HEK293 (cell line): ENCODE measurements at regions not wholly inside any gene's neighbourhood (a gene's known extent, or its start where the extent isn't known, plus 50 kb on each side); places are given as distances from the start of the nearest gene placed in this dataset.

Experiments
- CTCF ChIA-PET: fragments of 350-600 bp; formaldehyde crosslinking; extraction: SDS; loops from one replicate; lab custom pipeline; 2021; ENCODE audit warnings: antibody characterized with exemption; lab: Yijun Ruan, JAX
- POLR2A ChIA-PET: fragments of 300-600 bp; formaldehyde crosslinking; extraction: SDS; loops from one replicate; lab custom pipeline; 2020; ENCODE audit warnings: antibody characterized with exemption, inconsistent platforms; lab: Yijun Ruan, JAX
- H3K27ac ChIP-seq: fragments of 200-500 bp; sonication (Bioruptor generic); 2 replicates; pipeline ENCODE4 v1.5.1; 2014; ENCODE audit warnings: low read depth, low read length, control low read depth, inconsistent platforms; ENCODE audit errors: extremely low read depth
- H3K36me3 ChIP-seq, 2 experiments: fragments of 200-500 bp in 1 of 2; sonication (Bioruptor generic) in 1 of 2; 1 replicate in 1 of 2; 2 replicates in 1 of 2; pipeline ENCODE4 v1.5.1; 2014 to 2017; ENCODE audit warnings: inconsistent platforms in 2 of 2, low read length in 2 of 2; ENCODE audit not compliant: control insufficient read depth in 2 of 2, insufficient read depth in 1 of 2
- H3K4me1 ChIP-seq: fragments of 200-500 bp; sonication (Bioruptor generic); 2 replicates; pipeline ENCODE4 v1.5.1; 2014; ENCODE audit warnings: mild to moderate bottlenecking, low read length, inconsistent platforms; ENCODE audit not compliant: control insufficient read depth, insufficient read depth
- H3K4me3 ChIP-seq: 2 replicates; pipeline ENCODE4 v1.5.1; 2011; ENCODE audit warnings: low read depth, mild to moderate bottlenecking, control low read depth, low read length, moderate library complexity
- H3K9me3 ChIP-seq: fragments of 200-500 bp; sonication (Bioruptor generic); 2 replicates; pipeline ENCODE4 v1.5.1; 2014; ENCODE audit warnings: low read depth, low read length, inconsistent platforms; ENCODE audit not compliant: control insufficient read depth, insufficient read depth
- TRIM28 ChIP-seq: IDR thresholded peaks from 2 replicates; pipeline ENCODE4 v1.6.1; 2011; ENCODE audit warnings: low read length, control low read depth, borderline replicate concordance
- ZFHX2 ChIP-seq: fragments of 450-650 bp; formaldehyde crosslinking; conservative IDR thresholded peaks from 2 replicates; pipeline ENCODE4 v1.5.1; 2016; ENCODE audit warnings: missing biosample characterization, missing genetic modification characterization
- ZIC2 ChIP-seq: fragments of 450-650 bp; formaldehyde crosslinking; IDR thresholded peaks from 2 replicates; pipeline ENCODE4 v1.5.1; 2016; ENCODE audit warnings: missing biosample characterization, missing genetic modification characterization
- ZNF174 ChIP-seq: fragments of 450-650 bp; formaldehyde crosslinking; IDR thresholded peaks from 2 replicates; pipeline ENCODE4 v1.5.0; 2017; ENCODE audit warnings: missing biosample characterization, mild to moderate bottlenecking, missing genetic modification characterization
- ZNF184 ChIP-seq: fragments of 450-650 bp; IDR thresholded peaks from 2 replicates; pipeline ENCODE4 v1.5.1; 2018; ENCODE audit warnings: missing biosample characterization, mild to moderate bottlenecking, missing genetic modification characterization
- ZNF2 ChIP-seq: fragments of 450-650 bp; formaldehyde crosslinking; IDR thresholded peaks from 2 replicates; pipeline ENCODE4 v1.5.1; 2016; ENCODE audit warnings: missing biosample characterization, missing genetic modification characterization
- ZNF239 ChIP-seq: fragments of 450-650 bp; formaldehyde crosslinking; IDR thresholded peaks from 2 replicates; pipeline ENCODE4 v1.5.1; 2016; ENCODE audit warnings: missing biosample characterization, missing genetic modification characterization
- ZNF274 ChIP-seq, 2 experiments: fragments of 200-500 bp in 1 of 2; fragments of 450-650 bp in 1 of 2; sonication (Bioruptor generic) in 1 of 2; formaldehyde crosslinking in 1 of 2; IDR thresholded peaks; 2 replicates each; pipeline versions ENCODE4 v1.5.1 to v1.6.1; 2014 to 2016; ENCODE audit warnings: borderline replicate concordance in 1 of 2, inconsistent platforms in 1 of 2, low read length in 1 of 2, missing biosample characterization in 1 of 2, missing genetic modification characterization in 1 of 2
- ZNF335 ChIP-seq: fragments of 450-650 bp; formaldehyde crosslinking; conservative IDR thresholded peaks from 2 replicates; pipeline ENCODE4 v1.5.1; 2016; ENCODE audit warnings: missing biosample characterization, missing genetic modification characterization
- ZNF571 ChIP-seq: fragments of 450-650 bp; formaldehyde crosslinking; IDR thresholded peaks from 2 replicates; pipeline ENCODE4 v1.5.0; 2017; ENCODE audit warnings: missing biosample characterization, missing genetic modification characterization
- ZNF830 ChIP-seq: fragments of 450-650 bp; IDR thresholded peaks from 2 replicates; pipeline ENCODE4 v1.5.0; 2018; ENCODE audit warnings: missing biosample characterization, missing genetic modification characterization, low read depth, mild to moderate bottlenecking, moderate library complexity
- ZNF837 ChIP-seq: fragments of 450-650 bp; formaldehyde crosslinking; IDR thresholded peaks from 2 replicates; pipeline ENCODE4 v1.5.1; 2016; ENCODE audit warnings: missing biosample characterization, missing genetic modification characterization
- ZXDB ChIP-seq: fragments of 450-650 bp; formaldehyde crosslinking; IDR thresholded peaks from 2 replicates; pipeline ENCODE4 v1.5.1; 2016; ENCODE audit warnings: missing biosample characterization, missing genetic modification characterization
- TF ChIP-seq, protein P1 (sequence below): fragments of 450-650 bp; formaldehyde crosslinking; IDR thresholded peaks from 2 replicates; pipeline ENCODE4 v1.5.1; 2016; ENCODE audit warnings: missing biosample characterization, missing genetic modification characterization
- TF ChIP-seq, protein P2 (sequence below): fragments of 450-650 bp; formaldehyde crosslinking; conservative IDR thresholded peaks from 2 replicates; pipeline ENCODE4 v1.5.1; 2016; ENCODE audit warnings: low read depth, missing biosample characterization, missing genetic modification characterization
- TF ChIP-seq, protein P3 (sequence below): fragments of 450-650 bp; formaldehyde crosslinking; IDR thresholded peaks from 2 replicates; pipeline ENCODE4 v1.5.1; 2016; ENCODE audit warnings: missing biosample characterization, missing genetic modification characterization, borderline replicate concordance
- TF ChIP-seq, protein P4 (sequence below): fragments of 450-650 bp; formaldehyde crosslinking; IDR thresholded peaks from 2 replicates; pipeline ENCODE4 v1.5.1; 2016; ENCODE audit warnings: missing biosample characterization, missing genetic modification characterization

DNA sequence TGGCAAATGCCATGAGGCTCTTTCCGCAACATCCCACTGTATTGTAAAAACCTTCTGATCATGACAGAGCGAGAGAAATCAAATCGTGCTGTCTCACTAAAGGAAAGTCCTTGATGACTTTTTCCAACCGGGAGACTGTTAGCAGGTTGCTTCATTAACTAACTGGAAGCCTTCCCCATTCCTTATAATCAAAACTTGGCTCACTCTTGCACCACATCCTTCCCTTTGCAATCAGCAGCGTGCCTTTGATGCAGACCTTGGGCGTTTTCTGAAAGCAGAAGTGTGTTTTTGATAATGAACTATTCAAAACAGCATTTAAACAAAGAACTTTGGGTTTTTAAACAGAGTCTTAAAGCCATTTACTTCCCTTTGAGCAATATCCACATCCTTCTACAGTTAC lies 96.2 kb upstream of the CNR1 start:
- no peak overlapping the region for H3K27ac ChIP-seq
- ChIA-PET POLR2A (interaction anchor here (0.6 kb wide), 1 partner anchor 558 kb away, joined by 6 read pairs; no protein-coding TSS in a partner anchor), CTCF (no interaction called here)
- no peaks in the 10 kb centered on the region for H3K36me3 ChIP-seq
- H3K4me3 ChIP-seq: no peak overlapping the region
- H3K9me3 ChIP-seq: no peaks in the 10 kb centered on the region
- no peak for TF ChIP-seq ZIC2
- no peak for TF ChIP-seq ZXDB (tag by site-specific recombination)
- TF ChIP-seq, protein P1, sequence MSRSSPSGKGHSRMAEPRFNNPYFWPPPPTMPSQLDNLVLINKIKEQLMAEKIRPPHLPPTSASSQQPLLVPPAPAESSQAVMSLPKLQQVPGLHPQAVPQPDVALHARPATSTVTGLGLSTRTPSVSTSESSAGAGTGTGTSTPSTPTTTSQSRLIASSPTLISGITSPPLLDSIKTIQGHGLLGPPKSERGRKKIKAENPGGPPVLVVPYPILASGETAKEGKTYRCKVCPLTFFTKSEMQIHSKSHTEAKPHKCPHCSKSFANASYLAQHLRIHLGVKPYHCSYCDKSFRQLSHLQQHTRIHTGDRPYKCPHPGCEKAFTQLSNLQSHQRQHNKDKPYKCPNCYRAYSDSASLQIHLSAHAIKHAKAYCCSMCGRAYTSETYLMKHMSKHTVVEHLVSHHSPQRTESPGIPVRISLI (tag by site-specific recombination): no peak
- no peak for TF ChIP-seq ZNF174 (tag by site-specific recombination)
- TF ChIP-seq ZNF184: no peak
- TF ChIP-seq, protein P2, sequence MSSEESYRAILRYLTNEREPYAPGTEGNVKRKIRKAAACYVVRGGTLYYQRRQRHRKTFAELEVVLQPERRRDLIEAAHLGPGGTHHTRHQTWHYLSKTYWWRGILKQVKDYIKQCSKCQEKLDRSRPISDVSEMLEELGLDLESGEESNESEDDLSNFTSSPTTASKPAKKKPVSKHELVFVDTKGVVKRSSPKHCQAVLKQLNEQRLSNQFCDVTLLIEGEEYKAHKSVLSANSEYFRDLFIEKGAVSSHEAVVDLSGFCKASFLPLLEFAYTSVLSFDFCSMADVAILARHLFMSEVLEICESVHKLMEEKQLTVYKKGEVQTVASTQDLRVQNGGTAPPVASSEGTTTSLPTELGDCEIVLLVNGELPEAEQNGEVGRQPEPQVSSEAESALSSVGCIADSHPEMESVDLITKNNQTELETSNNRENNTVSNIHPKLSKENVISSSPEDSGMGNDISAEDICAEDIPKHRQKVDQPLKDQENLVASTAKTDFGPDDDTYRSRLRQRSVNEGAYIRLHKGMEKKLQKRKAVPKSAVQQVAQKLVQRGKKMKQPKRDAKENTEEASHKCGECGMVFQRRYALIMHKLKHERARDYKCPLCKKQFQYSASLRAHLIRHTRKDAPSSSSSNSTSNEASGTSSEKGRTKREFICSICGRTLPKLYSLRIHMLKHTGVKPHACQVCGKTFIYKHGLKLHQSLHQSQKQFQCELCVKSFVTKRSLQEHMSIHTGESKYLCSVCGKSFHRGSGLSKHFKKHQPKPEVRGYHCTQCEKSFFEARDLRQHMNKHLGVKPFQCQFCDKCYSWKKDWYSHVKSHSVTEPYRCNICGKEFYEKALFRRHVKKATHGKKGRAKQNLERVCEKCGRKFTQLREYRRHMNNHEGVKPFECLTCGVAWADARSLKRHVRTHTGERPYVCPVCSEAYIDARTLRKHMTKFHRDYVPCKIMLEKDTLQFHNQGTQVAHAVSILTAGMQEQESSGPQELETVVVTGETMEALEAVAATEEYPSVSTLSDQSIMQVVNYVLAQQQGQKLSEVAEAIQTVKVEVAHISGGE (tag by site-specific recombination): no peak
- no peak for TF ChIP-seq ZFHX2
- TF ChIP-seq ZNF571: no peak
- TF ChIP-seq, protein P3, sequence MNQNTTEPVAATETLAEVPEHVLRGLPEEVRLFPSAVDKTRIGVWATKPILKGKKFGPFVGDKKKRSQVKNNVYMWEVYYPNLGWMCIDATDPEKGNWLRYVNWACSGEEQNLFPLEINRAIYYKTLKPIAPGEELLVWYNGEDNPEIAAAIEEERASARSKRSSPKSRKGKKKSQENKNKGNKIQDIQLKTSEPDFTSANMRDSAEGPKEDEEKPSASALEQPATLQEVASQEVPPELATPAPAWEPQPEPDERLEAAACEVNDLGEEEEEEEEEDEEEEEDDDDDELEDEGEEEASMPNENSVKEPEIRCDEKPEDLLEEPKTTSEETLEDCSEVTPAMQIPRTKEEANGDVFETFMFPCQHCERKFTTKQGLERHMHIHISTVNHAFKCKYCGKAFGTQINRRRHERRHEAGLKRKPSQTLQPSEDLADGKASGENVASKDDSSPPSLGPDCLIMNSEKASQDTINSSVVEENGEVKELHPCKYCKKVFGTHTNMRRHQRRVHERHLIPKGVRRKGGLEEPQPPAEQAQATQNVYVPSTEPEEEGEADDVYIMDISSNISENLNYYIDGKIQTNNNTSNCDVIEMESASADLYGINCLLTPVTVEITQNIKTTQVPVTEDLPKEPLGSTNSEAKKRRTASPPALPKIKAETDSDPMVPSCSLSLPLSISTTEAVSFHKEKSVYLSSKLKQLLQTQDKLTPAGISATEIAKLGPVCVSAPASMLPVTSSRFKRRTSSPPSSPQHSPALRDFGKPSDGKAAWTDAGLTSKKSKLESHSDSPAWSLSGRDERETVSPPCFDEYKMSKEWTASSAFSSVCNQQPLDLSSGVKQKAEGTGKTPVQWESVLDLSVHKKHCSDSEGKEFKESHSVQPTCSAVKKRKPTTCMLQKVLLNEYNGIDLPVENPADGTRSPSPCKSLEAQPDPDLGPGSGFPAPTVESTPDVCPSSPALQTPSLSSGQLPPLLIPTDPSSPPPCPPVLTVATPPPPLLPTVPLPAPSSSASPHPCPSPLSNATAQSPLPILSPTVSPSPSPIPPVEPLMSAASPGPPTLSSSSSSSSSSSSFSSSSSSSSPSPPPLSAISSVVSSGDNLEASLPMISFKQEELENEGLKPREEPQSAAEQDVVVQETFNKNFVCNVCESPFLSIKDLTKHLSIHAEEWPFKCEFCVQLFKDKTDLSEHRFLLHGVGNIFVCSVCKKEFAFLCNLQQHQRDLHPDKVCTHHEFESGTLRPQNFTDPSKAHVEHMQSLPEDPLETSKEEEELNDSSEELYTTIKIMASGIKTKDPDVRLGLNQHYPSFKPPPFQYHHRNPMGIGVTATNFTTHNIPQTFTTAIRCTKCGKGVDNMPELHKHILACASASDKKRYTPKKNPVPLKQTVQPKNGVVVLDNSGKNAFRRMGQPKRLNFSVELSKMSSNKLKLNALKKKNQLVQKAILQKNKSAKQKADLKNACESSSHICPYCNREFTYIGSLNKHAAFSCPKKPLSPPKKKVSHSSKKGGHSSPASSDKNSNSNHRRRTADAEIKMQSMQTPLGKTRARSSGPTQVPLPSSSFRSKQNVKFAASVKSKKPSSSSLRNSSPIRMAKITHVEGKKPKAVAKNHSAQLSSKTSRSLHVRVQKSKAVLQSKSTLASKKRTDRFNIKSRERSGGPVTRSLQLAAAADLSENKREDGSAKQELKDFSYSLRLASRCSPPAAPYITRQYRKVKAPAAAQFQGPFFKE (tag by site-specific recombination): no peak
- TF ChIP-seq ZNF830: no peak
- TF ChIP-seq ZNF239 (tag by site-specific recombination): no peak
- no peak for TF ChIP-seq ZNF274 (IDR thresholded peaks at IDR 0.05; ENCODE audit: low read length)
- TF ChIP-seq ZNF274 (tag by site-specific recombination; IDR thresholded peaks at IDR 0.05; ENCODE audit: borderline replicate concordance): no peak
- TF ChIP-seq ZNF335 (tag by site-specific recombination): no peak
- TF ChIP-seq, protein P4, sequence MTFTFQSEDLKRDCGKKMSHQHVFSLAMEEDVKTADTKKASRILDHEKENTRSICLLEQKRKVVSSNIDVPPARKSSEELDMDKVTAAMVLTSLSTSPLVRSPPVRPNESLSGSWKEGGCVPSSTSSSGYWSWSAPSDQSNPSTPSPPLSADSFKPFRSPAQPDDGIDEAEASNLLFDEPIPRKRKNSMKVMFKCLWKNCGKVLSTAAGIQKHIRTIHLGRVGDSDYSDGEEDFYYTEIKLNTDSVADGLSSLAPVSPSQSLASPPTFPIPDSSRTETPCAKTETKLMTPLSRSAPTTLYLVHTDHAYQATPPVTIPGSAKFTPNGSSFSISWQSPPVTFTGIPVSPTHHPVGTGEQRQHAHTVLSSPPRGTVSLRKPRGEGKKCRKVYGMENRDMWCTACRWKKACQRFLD (tag by site-specific recombination): no peak
- no peak for TF ChIP-seq ZNF837 (tag by site-specific recombination)
- no peak for TF ChIP-seq TRIM28
- no peak for TF ChIP-seq ZNF2 (tag by site-specific recombination)
- no peaks in the 10 kb centered on the region for H3K4me1 ChIP-seq
